PC-3 (cell line): ENCODE measurements at regions not wholly inside any gene's neighbourhood (a gene's known extent, or its start where the extent isn't known, plus 50 kb on each side); places are given as distances from the start of the nearest gene placed in this dataset.
A peak's percentile ranks its signal among the peaks of the same experiment; 100 is the strongest.

Experiments
- ATAC-seq: fragments of 200-7000 bp; cut with Tn5 transposase; 2 replicates; pipeline ENCODE4 v1.9.1; 2020; ENCODE audit warnings: mild to moderate bottlenecking, moderate library complexity
- BruUV-seq: library from RNA; stranded (reverse); fragments of 400-500 nt; replicated peaks from 2 replicates; lab custom pipeline; 2021; lab: Mats Ljungman, UMichigan
- CTCF ChIA-PET: fragments of 300-600 bp; sonication (Branson Sonifier 250); formaldehyde crosslinking; loops from one replicate; lab custom pipeline; 2022; ENCODE audit warnings: antibody characterized with exemption; lab: Charles Lee
- POLR2A ChIA-PET: fragments of 300-600 bp; sonication (Branson Sonifier 250); formaldehyde crosslinking; loops from one replicate; lab custom pipeline; 2022; ENCODE audit warnings: antibody characterized with exemption; ENCODE audit not compliant: unreplicated experiment; lab: Charles Lee
- DNase-seq: peaks from one replicate; pipeline ENCODE4 v3.0.0-alpha.2; 2015
- H2AFZ ChIP-seq: fragments of 300-600 bp; sonication (generic); 2 replicates; pipeline ENCODE4 v1.6.0; 2016; ENCODE audit warnings: antibody characterized with exemption, low read length
- H3F3A ChIP-seq: fragments of 300-600 bp; sonication (generic); one replicate; pipeline ENCODE4 v1.6.0; 2017; ENCODE audit warnings: antibody characterized with exemption, low read length, control low read depth, mild to moderate bottlenecking; ENCODE audit not compliant: unreplicated experiment
- H3K27ac ChIP-seq: fragments of 300-600 bp; sonication (generic); 2 replicates; pipeline ENCODE4 v1.5.1; 2016; ENCODE audit warnings: mild to moderate bottlenecking, low read length
- H3K27me3 ChIP-seq: fragments of 300-600 bp; sonication (generic); 2 replicates; pipeline ENCODE4 v1.6.1; 2016; ENCODE audit warnings: low read length, mixed read lengths
- H3K36me3 ChIP-seq: fragments of 300-600 bp; sonication (generic); 2 replicates; pipeline ENCODE4 v1.6.1; 2016; ENCODE audit warnings: low read depth, mixed run types, low read length, mixed read lengths
- H3K4me1 ChIP-seq: fragments of 300-600 bp; sonication (generic); 2 replicates; pipeline ENCODE4 v1.5.1; 2016; ENCODE audit warnings: low read length; ENCODE audit not compliant: insufficient read depth
- H3K4me2 ChIP-seq: fragments of 300-600 bp; sonication (generic); 2 replicates; pipeline ENCODE4 v1.6.0; 2016; ENCODE audit warnings: low read length
- H3K4me3 ChIP-seq: fragments of 300-600 bp; sonication (generic); 2 replicates; pipeline ENCODE4 v1.5.1; 2016; ENCODE audit warnings: mild to moderate bottlenecking, low read length, mixed read lengths
- H3K79me2 ChIP-seq: fragments of 300-600 bp; sonication (generic); 2 replicates; pipeline ENCODE4 v1.6.1; 2017; ENCODE audit warnings: low read length, mixed read lengths
- H3K9ac ChIP-seq: fragments of 300-600 bp; sonication (generic); 2 replicates; pipeline ENCODE4 v1.6.0; 2016; ENCODE audit warnings: mild to moderate bottlenecking, low read length
- H3K9me2 ChIP-seq: fragments of 300-600 bp; sonication (generic); replicated peaks from 2 replicates; pipeline ENCODE4 v1.6.1; 2016; ENCODE audit warnings: mixed run types, low read length, mixed read lengths
- H3K9me3 ChIP-seq: fragments of 300-600 bp; sonication (generic); 2 replicates; pipeline ENCODE4 v1.6.1; 2016; ENCODE audit warnings: low read length, mixed read lengths
- H4K20me1 ChIP-seq: fragments of 300-600 bp; sonication (generic); 2 replicates; pipeline ENCODE4 v1.6.1; 2016; ENCODE audit warnings: low read length, mixed read lengths
- EZH2 ChIP-seq: fragments of 300-600 bp; sonication (generic); IDR thresholded peaks from one replicate; pipeline ENCODE4 v1.6.1; 2017; ENCODE audit warnings: antibody characterized with exemption, mild to moderate bottlenecking, low read length; ENCODE audit not compliant: unreplicated experiment
- EZH2phosphoT487 ChIP-seq: fragments of 300-600 bp; sonication (generic); IDR thresholded peaks from 2 replicates; pipeline ENCODE4 v1.6.1; 2018; ENCODE audit warnings: mild to moderate bottlenecking, antibody characterized with exemption, low read length, borderline replicate concordance
- intact Hi-C: fragments of 100-400 bp; cut with micrococcal nuclease; formaldehyde crosslinking; loops from 2 replicates; pipeline ENCODE4 v1.9.0; 2023
- TF ChIP-seq, protein P1 (sequence below): fragments of 300-600 bp; sonication (generic); conservative IDR thresholded peaks from 2 replicates; pipeline ENCODE4 v1.5.1; 2017; ENCODE audit warnings: antibody characterized with exemption, low read depth, mild to moderate bottlenecking, low read length

DNA sequence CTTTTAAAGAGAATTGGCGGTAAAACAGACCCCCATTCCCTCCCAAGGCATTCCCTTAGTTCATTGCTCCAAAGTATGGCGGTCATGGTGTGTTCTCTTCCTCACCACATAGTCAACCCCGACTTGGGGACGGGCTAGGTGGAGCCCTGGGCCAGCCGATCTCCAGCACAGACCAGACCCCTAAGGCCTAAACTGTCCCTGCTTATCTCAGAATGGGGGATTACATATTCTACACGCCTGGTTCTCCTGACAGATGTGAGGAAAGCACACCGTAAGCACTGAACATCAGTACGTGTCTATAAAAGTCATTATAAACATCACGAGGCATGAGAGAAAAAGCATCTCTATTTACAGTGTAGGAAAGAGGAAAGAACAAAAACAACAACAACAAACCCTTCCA, 244.5 kb upstream of the STT3B start:
- H2AFZ ChIP-seq = no peak overlapping the region

DNA sequence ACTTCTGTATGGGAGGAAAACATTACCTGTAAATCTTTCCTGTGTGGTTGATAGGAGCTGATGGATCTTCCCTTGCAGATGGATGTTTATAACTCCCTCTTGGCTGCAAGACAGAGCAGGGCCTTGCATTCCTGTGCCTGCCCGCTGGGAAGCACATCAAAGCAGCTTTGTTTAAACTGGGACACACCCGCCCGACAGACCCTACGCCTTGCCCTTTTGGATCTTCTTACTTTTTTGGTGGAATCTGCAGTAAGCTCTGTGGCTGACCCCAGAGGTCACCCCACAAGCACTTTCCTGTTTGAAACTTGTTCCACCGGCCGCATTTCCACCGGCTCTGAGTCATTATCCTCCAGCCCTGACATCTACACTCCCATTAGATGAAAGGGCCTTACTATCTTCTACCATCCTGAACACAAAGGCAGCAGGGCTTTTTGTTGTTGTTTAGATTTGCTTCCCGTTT, 244.1 kb upstream of the STT3B start:
- H4K20me1 ChIP-seq = no peaks in the 10 kb centered on the region
- no peaks in the 10 kb centered on the region for H3F3A ChIP-seq
- ATAC-seq (peak; percentile 91), DNase-seq (peak; percentile 96)
- H3K27ac ChIP-seq = peak overlapping the region; percentile 71
- ChIA-PET CTCF (no interaction called here), POLR2A (interaction anchor here (0.5 to 1.2 kb wide), 3 partner anchors 9 to 247 kb away, joined by 3 to 7 read pairs (median 3); partner anchors contain the start of gene STT3B)
- BruUV-seq = no TSS peak
- H3K36me3 ChIP-seq = no peaks in the 10 kb centered on the region
- no peaks in the 10 kb centered on the region for H3K79me2 ChIP-seq
- TF ChIP-seq EZH2phosphoT487 (no peak), EZH2 (no peak)
- TF ChIP-seq, protein P1, sequence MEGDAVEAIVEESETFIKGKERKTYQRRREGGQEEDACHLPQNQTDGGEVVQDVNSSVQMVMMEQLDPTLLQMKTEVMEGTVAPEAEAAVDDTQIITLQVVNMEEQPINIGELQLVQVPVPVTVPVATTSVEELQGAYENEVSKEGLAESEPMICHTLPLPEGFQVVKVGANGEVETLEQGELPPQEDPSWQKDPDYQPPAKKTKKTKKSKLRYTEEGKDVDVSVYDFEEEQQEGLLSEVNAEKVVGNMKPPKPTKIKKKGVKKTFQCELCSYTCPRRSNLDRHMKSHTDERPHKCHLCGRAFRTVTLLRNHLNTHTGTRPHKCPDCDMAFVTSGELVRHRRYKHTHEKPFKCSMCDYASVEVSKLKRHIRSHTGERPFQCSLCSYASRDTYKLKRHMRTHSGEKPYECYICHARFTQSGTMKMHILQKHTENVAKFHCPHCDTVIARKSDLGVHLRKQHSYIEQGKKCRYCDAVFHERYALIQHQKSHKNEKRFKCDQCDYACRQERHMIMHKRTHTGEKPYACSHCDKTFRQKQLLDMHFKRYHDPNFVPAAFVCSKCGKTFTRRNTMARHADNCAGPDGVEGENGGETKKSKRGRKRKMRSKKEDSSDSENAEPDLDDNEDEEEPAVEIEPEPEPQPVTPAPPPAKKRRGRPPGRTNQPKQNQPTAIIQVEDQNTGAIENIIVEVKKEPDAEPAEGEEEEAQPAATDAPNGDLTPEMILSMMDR = no peak
- H2AFZ ChIP-seq = no peak overlapping the region
- H3K4me1 ChIP-seq = peaks cover 57% of the 10 kb centered on the region
- H3K4me2 ChIP-seq = peak overlapping the region; percentile 59
- no peak overlapping the region for H3K9ac ChIP-seq
- H3K9me2 ChIP-seq = no peaks in the 10 kb centered on the region
- no peaks in the 10 kb centered on the region for H3K27me3 ChIP-seq
- H3K4me3 ChIP-seq = no peak overlapping the region
- H3K9me3 ChIP-seq = no peaks in the 10 kb centered on the region
- intact Hi-C loops = loop anchor here (2.0 kb wide), 2 partner anchors 122 to 244 kb away; partner anchors contain the start of gene STT3B

More for the DNA sequence above, 244.5 kb upstream of the STT3B start:
- peak overlapping the region; percentile 71 for H3K27ac ChIP-seq
- ChIA-PET POLR2A (interaction anchor here (0.5 to 1.2 kb wide), 3 partner anchors 9 to 247 kb away, joined by 3 to 7 read pairs (median 3); partner anchors contain the start of gene STT3B), CTCF (no interaction called here)
- H3K27me3 ChIP-seq = no peaks in the 10 kb centered on the region
- intact Hi-C loops = loop anchor here (2.0 kb wide), 2 partner anchors 121 to 245 kb away; partner anchors contain the start of gene STT3B
- no peak for TF ChIP-seq EZH2
- no peak for TF ChIP-seq EZH2phosphoT487
- TF ChIP-seq, protein P1 = no peak
- H3K4me1 ChIP-seq = peaks cover 57% of the 10 kb centered on the region
- no peaks in the 10 kb centered on the region for H3F3A ChIP-seq
- no TSS peak for BruUV-seq
- peak overlapping the region; percentile 55 for H3K4me2 ChIP-seq
- no peak overlapping the region for H3K4me3 ChIP-seq
- H4K20me1 ChIP-seq = no peaks in the 10 kb centered on the region
- H3K36me3 ChIP-seq = no peaks in the 10 kb centered on the region
- H3K9me3 ChIP-seq = no peaks in the 10 kb centered on the region
- no peaks in the 10 kb centered on the region for H3K9me2 ChIP-seq
- H3K9ac ChIP-seq = no peak overlapping the region
- no peaks in the 10 kb centered on the region for H3K79me2 ChIP-seq
- no peak for ATAC-seq
- no peak for DNase-seq

DNA sequence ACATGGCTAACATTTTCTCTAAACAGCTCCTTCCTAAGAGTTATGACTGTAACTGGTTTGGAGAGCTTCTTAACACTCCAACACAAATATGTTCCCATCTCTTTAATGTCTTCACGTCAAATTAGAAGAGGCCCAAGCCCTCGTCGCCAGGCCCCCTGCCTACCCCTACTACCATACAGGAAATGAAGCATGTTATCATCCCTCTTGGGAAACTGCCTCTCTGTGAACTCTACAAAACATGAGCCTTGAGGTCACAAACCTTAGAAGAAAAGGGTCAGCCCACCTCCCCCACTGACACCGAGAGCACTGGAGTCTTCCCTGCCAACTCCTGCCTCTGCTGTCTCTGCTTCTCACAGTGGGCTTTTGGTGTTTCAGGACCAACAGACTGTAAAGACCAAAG, 243.1 kb upstream of the STT3B start:
- peak overlapping the region; percentile 59 for H3K4me2 ChIP-seq
- H3K27ac ChIP-seq = peak overlapping the region; percentile 71
- no TSS peak for BruUV-seq
- no peak for DNase-seq
- POLR2A ChIA-PET = interaction anchor here (1.2 kb wide), 1 partner anchor 243 kb away, joined by 7 read pairs; the partner anchor contains the start of gene STT3B
- no peaks in the 10 kb centered on the region for H3K79me2 ChIP-seq
- H3K9ac ChIP-seq = no peak overlapping the region
- H3K4me1 ChIP-seq = peaks cover 62% of the 10 kb centered on the region
- no peaks in the 10 kb centered on the region for H3K9me3 ChIP-seq
- no peaks in the 10 kb centered on the region for H3K9me2 ChIP-seq
- CTCF ChIA-PET = no interaction called here
- H3K27me3 ChIP-seq = no peaks in the 10 kb centered on the region
- ATAC-seq = no peak
- H2AFZ ChIP-seq = peak overlapping the region; percentile 16; the same call in 1 of the 2 replicates
- TF ChIP-seq EZH2phosphoT487 (no peak), EZH2 (no peak)
- TF ChIP-seq, protein P1 = no peak
- H3K4me3 ChIP-seq = no peak overlapping the region
- no peaks in the 10 kb centered on the region for H3F3A ChIP-seq
- H4K20me1 ChIP-seq = no peaks in the 10 kb centered on the region
- H3K36me3 ChIP-seq = no peaks in the 10 kb centered on the region
- intact Hi-C loops = loop anchor here (2.0 kb wide), 2 partner anchors 123 to 243 kb away; partner anchors contain the start of gene STT3B
